NCI-H1048 (cell line): ENCODE measurements at regions not wholly inside any gene's neighbourhood (a gene's known extent, or its start where the extent isn't known, plus 50 kb on each side); places are given as distances from the start of the nearest gene placed in this dataset.
"Not testable (repeated sequence)": the region's sequence is repeated elsewhere in the genome, so short reads cannot be mapped to it uniquely, and the experiment has no call there.

Experiments
- DNase-seq: peaks from one replicate; lab custom pipeline; 2025; lab: John Stamatoyannopoulos, UW

DNA sequence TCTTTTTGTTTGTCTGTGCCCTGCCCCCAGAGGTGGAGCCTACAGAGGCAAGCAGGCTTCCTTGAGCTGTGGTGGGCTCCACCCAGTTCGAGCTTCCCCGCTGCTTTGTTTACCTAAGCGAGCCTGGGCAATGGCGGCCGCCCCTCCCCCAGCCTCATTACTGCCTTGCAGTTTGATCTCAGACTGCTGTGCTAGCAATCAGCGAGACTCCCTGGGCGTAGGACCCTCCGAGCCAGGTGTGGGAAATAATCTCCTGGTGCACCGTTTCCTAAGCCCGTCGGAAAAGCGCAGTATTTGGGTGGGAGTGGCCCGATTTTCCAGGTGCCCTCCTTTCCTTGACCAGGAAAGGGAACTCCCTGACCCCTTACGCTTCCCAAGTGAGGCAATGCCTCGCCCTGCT is 78.6 kb upstream of the HAND2 start:
- not testable (repeated sequence) for DNase-seq

DNA sequence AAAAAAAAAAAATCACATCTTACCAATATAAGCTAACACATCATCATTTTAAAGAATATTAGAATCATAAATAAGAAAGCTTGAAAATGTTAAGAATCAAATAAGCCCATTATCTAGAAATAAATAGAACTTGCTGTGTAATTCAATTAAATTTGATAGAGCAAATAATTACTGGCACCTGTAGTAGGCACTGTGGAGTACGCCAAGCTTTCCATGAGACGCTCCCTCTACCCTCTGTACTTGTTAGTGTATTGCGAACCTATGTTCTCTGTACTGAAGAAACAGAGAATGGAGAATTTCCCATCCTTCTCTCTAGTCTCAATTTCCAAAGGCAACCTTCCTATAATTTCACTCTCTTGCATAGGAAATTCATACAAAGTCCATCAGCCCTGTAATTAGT is 61.7 kb upstream of the HAND2 start:
- DNase-seq, result no peak

- DNase-seq, result no peak
Observed at GRCh38 chr4:173590697-173591096, 60.7 kb upstream of the HAND2 start.

GRCh38 chr4:173585876-173586572 is 56.0 kb upstream of the HAND2 start:
- DNase-seq, result no peak

GRCh38 chr4:173584506-173584905 is 54.5 kb upstream of the HAND2 start:
- no peak for DNase-seq
